ENCODE measurements at regions not wholly inside any gene's neighbourhood (a gene's known extent, or its start where the extent isn't known, plus 50 kb on each side); places are given as distances from the start of the nearest gene placed in this dataset.

GRCh38 chr7:131203291-131203976 lies 124.2 kb upstream of the MKLN1 start:
- no peaks in the 10 kb centered on the region for H3K9me3 Mint-ChIP-seq (ENCODE audit: unreplicated experiment)
- no peaks in the 10 kb centered on the region for H3K36me3 Mint-ChIP-seq (ENCODE audit: insufficient read depth, unreplicated experiment)
- H3K4me3 Mint-ChIP-seq (ENCODE audit: unreplicated experiment), result no peak overlapping the region
- intact Hi-C loops (cut with micrococcal nuclease), result no loop called here
- DNase-seq (ENCODE audit: unreplicated experiment), result no peak
- no peaks in the 10 kb centered on the region for H3K27me3 Mint-ChIP-seq (ENCODE audit: insufficient read depth, unreplicated experiment)
- ChIA-PET POLR2A (interaction anchor here (0.6 to 1.1 kb wide), 2 partner anchors 13 to 94 kb away, joined by 3 read pairs; no protein-coding TSS in a partner anchor), CTCF (interaction anchor here (0.6 kb wide), 2 partner anchors 34 to 104 kb away, joined by 3 to 4 read pairs; no protein-coding TSS in a partner anchor)
- H3K27ac Mint-ChIP-seq (ENCODE audit: low read depth, unreplicated experiment), result no peak overlapping the region
- no TSS peak for BruUV-seq (replicated peaks)
- TF ChIP-seq CTCF (IDR thresholded peaks at IDR 0.05; ENCODE audit: unreplicated experiment), result no peak
- H3K4me1 Mint-ChIP-seq (ENCODE audit: insufficient read depth, unreplicated experiment), result peaks cover under 1% of the 10 kb centered on the region

GRCh38 chr7:131208777-131209176 lies 118.9 kb upstream of the MKLN1 start:
- no peak for TF ChIP-seq CTCF (IDR thresholded peaks at IDR 0.05; ENCODE audit: unreplicated experiment)
- intact Hi-C loops (cut with micrococcal nuclease), result no loop called here
- ChIA-PET CTCF (interaction anchor here (0.6 to 0.7 kb wide), 2 partner anchors 88 to 100 kb away, joined by 3 to 4 read pairs; no protein-coding TSS in a partner anchor), POLR2A (interaction anchor here (1.1 kb wide), 1 partner anchor 44 kb away, joined by 3 read pairs; no protein-coding TSS in a partner anchor)
- H3K4me1 Mint-ChIP-seq (ENCODE audit: insufficient read depth, unreplicated experiment), result no peaks in the 10 kb centered on the region
- DNase-seq (ENCODE audit: unreplicated experiment), result no peak
- H3K9me3 Mint-ChIP-seq (ENCODE audit: unreplicated experiment), result no peaks in the 10 kb centered on the region
- H3K36me3 Mint-ChIP-seq (ENCODE audit: insufficient read depth, unreplicated experiment), result no peaks in the 10 kb centered on the region
- BruUV-seq (replicated peaks), result no TSS peak
- H3K4me3 Mint-ChIP-seq (ENCODE audit: unreplicated experiment), result no peak overlapping the region
- no peaks in the 10 kb centered on the region for H3K27me3 Mint-ChIP-seq (ENCODE audit: insufficient read depth, unreplicated experiment)
- H3K27ac Mint-ChIP-seq (ENCODE audit: low read depth, unreplicated experiment), result no peak overlapping the region

GRCh38 chr7:131210618-131211017 lies 117.1 kb upstream of the MKLN1 start:
- Mint-ChIP-seq H3K27me3 (ENCODE audit: insufficient read depth, unreplicated experiment) (no peaks in the 10 kb centered on the region), H3K4me3 (ENCODE audit: unreplicated experiment) (no peak overlapping the region), H3K36me3 (ENCODE audit: insufficient read depth, unreplicated experiment) (no peaks in the 10 kb centered on the region), H3K9me3 (ENCODE audit: unreplicated experiment) (no peaks in the 10 kb centered on the region), H3K4me1 (ENCODE audit: insufficient read depth, unreplicated experiment) (no peaks in the 10 kb centered on the region), H3K27ac (ENCODE audit: low read depth, unreplicated experiment) (no peak overlapping the region)
- no peak for DNase-seq (ENCODE audit: unreplicated experiment)
- CTCF ChIA-PET, result interaction anchor here (0.6 to 1.4 kb wide), 4 partner anchors 10 to 88 kb away, joined by 3 to 4 read pairs (median 3); no protein-coding TSS in a partner anchor
- no peak for TF ChIP-seq CTCF (IDR thresholded peaks at IDR 0.05; ENCODE audit: unreplicated experiment)
- POLR2A ChIA-PET, result no interaction called here
- BruUV-seq (replicated peaks), result no TSS peak
- intact Hi-C loops (cut with micrococcal nuclease), result no loop called here

GRCh38 chr7:131211500-131211899 lies 116.2 kb upstream of the MKLN1 start:
- ChIA-PET POLR2A (interaction anchor here (0.6 to 0.7 kb wide), 3 partner anchors 100 to 118 kb away, joined by 3 read pairs; no protein-coding TSS in a partner anchor), CTCF (interaction anchor here (1.4 kb wide), 1 partner anchor 9 kb away, joined by 4 read pairs; no protein-coding TSS in a partner anchor)
- BruUV-seq (replicated peaks), result no TSS peak
- Mint-ChIP-seq H3K9me3 (ENCODE audit: unreplicated experiment) (no peaks in the 10 kb centered on the region), H3K36me3 (ENCODE audit: insufficient read depth, unreplicated experiment) (no peaks in the 10 kb centered on the region), H3K27me3 (ENCODE audit: insufficient read depth, unreplicated experiment) (no peaks in the 10 kb centered on the region), H3K4me1 (ENCODE audit: insufficient read depth, unreplicated experiment) (no peaks in the 10 kb centered on the region), H3K4me3 (ENCODE audit: unreplicated experiment) (no peak overlapping the region), H3K27ac (ENCODE audit: low read depth, unreplicated experiment) (no peak overlapping the region)
- no peak for DNase-seq (ENCODE audit: unreplicated experiment)
- TF ChIP-seq CTCF (IDR thresholded peaks at IDR 0.05; ENCODE audit: unreplicated experiment), result no peak
- intact Hi-C loops (cut with micrococcal nuclease), result no loop called here
